BE2C (cell line): ENCODE measurements at regions not wholly inside any gene's neighbourhood (a gene's known extent, or its start where the extent isn't known, plus 50 kb on each side); places are given as distances from the start of the nearest gene placed in this dataset.
A peak's percentile ranks its signal among the peaks of the same experiment; 100 is the strongest.
"Not testable (repeated sequence)": the region's sequence is repeated elsewhere in the genome, so short reads cannot be mapped to it uniquely, and the experiment has no call there.

Experiments
- DNase-seq: peaks from one replicate; pipeline ENCODE4 v3.0.0-alpha.2; 2020
- H3K27me3 ChIP-seq: fragments of 250-450 bp; sonication (Bioruptor Pico); 2 replicates; pipeline ENCODE4 v1.5.1; 2020; ENCODE audit warnings: mild to moderate bottlenecking
- H3K36me3 ChIP-seq: fragments of 250-450 bp; sonication (Bioruptor Pico); 2 replicates; pipeline ENCODE4 v1.5.1; 2020; ENCODE audit warnings: mild to moderate bottlenecking
- H3K4me1 ChIP-seq: fragments of 250-450 bp; sonication (Bioruptor Pico); 2 replicates; pipeline ENCODE4 v1.5.1; 2020
- H3K4me3 ChIP-seq: 2 replicates; pipeline ENCODE4 v1.5.1; 2011; ENCODE audit warnings: low read depth, low read length
- H3K9me3 ChIP-seq: fragments of 250-450 bp; sonication (Bioruptor Pico); 2 replicates; pipeline ENCODE4 v1.5.1; 2020
- CTCF ChIP-seq: IDR thresholded peaks from 2 replicates; pipeline ENCODE4 v1.5.1; 2012; ENCODE audit warnings: mild to moderate bottlenecking, low read depth, low read length

- Histone ChIP-seq H3K9me3 (no peaks in the 10 kb centered on the region), H3K36me3 (no peaks in the 10 kb centered on the region), H3K4me1 (no peaks in the 10 kb centered on the region), H3K27me3 (no peaks in the 10 kb centered on the region), H3K4me3 (no peak overlapping the region)
- TF ChIP-seq CTCF = no peak
- no peak for DNase-seq
These were observed 94.0 kb upstream of the WSB1 start for GRCh38 chr17:27199948-27200347.

GRCh38 chr17:27200476-27200875, 93.4 kb upstream of the WSB1 start:
- H3K36me3 ChIP-seq = no peaks in the 10 kb centered on the region
- no peak for TF ChIP-seq CTCF
- no peak for DNase-seq
- H3K9me3 ChIP-seq = no peaks in the 10 kb centered on the region
- H3K4me1 ChIP-seq = no peaks in the 10 kb centered on the region
- no peaks in the 10 kb centered on the region for H3K27me3 ChIP-seq
- H3K4me3 ChIP-seq = no peak overlapping the region

GRCh38 chr17:27203241-27203640, 90.7 kb upstream of the WSB1 start:
- Histone ChIP-seq H3K4me1 (no peaks in the 10 kb centered on the region), H3K9me3 (no peaks in the 10 kb centered on the region), H3K27me3 (no peaks in the 10 kb centered on the region), H3K36me3 (no peaks in the 10 kb centered on the region), H3K4me3 (no peak overlapping the region)
- no peak for TF ChIP-seq CTCF
- no peak for DNase-seq

GRCh38 chr17:27206447-27206846, 87.5 kb upstream of the WSB1 start:
- H3K27me3 ChIP-seq = no peaks in the 10 kb centered on the region
- no peak for DNase-seq
- no peaks in the 10 kb centered on the region for H3K4me1 ChIP-seq
- no peaks in the 10 kb centered on the region for H3K36me3 ChIP-seq
- no peaks in the 10 kb centered on the region for H3K9me3 ChIP-seq
- TF ChIP-seq CTCF = peak; percentile 28
- no peak overlapping the region for H3K4me3 ChIP-seq

- no peak for TF ChIP-seq CTCF
- Histone ChIP-seq H3K9me3 (no peaks in the 10 kb centered on the region), H3K36me3 (no peaks in the 10 kb centered on the region), H3K27me3 (no peaks in the 10 kb centered on the region), H3K4me3 (no peak overlapping the region), H3K4me1 (no peaks in the 10 kb centered on the region)
- DNase-seq = no peak
These were observed 86.8 kb upstream of the WSB1 start for GRCh38 chr17:27207073-27207513.

- not testable (repeated sequence) for H3K4me1 ChIP-seq, H3K4me3 ChIP-seq, H3K9me3 ChIP-seq, H3K36me3 ChIP-seq, DNase-seq, H3K27me3 ChIP-seq
These were observed 85.5 kb upstream of the WSB1 start for GRCh38 chr17:27208370-27208769.

- no peak overlapping the region for H3K4me3 ChIP-seq
- H3K4me1 ChIP-seq = no peaks in the 10 kb centered on the region
- H3K9me3 ChIP-seq = no peaks in the 10 kb centered on the region
- no peak for DNase-seq
- H3K36me3 ChIP-seq = no peaks in the 10 kb centered on the region
- no peak for TF ChIP-seq CTCF
- no peaks in the 10 kb centered on the region for H3K27me3 ChIP-seq
These were observed 84.6 kb upstream of the WSB1 start for GRCh38 chr17:27209316-27209715.

GRCh38 chr17:27210809-27211208, 83.1 kb upstream of the WSB1 start:
- not testable (repeated sequence) for DNase-seq, H3K27me3 ChIP-seq, H3K4me3 ChIP-seq, H3K9me3 ChIP-seq, H3K4me1 ChIP-seq, H3K36me3 ChIP-seq
